Breast epithelium (tissue), 3 donors: ENCODE measurements at regions not wholly inside any gene's neighbourhood (a gene's known extent, or its start where the extent isn't known, plus 50 kb on each side); places are given as distances from the start of the nearest gene placed in this dataset.

Experiments
- POLR2AphosphoS5 ChIP-seq, 3 donors: sonication (generic); formaldehyde crosslinking; IDR thresholded peaks; one replicate each; pipeline ENCODE4 v1.6.1; 2017; ENCODE audit warnings: antibody characterized with exemption in 3 of 3
- TF ChIP-seq, protein P1 (sequence below), 3 donors: fragments of 450-650 bp; IDR thresholded peaks; one replicate each; pipeline ENCODE4 v1.5.1; 2016 to 2017; ENCODE audit warnings: antibody characterized with exemption in 3 of 3, mild to moderate bottlenecking in 3 of 3, moderate library complexity in 3 of 3

DNA sequence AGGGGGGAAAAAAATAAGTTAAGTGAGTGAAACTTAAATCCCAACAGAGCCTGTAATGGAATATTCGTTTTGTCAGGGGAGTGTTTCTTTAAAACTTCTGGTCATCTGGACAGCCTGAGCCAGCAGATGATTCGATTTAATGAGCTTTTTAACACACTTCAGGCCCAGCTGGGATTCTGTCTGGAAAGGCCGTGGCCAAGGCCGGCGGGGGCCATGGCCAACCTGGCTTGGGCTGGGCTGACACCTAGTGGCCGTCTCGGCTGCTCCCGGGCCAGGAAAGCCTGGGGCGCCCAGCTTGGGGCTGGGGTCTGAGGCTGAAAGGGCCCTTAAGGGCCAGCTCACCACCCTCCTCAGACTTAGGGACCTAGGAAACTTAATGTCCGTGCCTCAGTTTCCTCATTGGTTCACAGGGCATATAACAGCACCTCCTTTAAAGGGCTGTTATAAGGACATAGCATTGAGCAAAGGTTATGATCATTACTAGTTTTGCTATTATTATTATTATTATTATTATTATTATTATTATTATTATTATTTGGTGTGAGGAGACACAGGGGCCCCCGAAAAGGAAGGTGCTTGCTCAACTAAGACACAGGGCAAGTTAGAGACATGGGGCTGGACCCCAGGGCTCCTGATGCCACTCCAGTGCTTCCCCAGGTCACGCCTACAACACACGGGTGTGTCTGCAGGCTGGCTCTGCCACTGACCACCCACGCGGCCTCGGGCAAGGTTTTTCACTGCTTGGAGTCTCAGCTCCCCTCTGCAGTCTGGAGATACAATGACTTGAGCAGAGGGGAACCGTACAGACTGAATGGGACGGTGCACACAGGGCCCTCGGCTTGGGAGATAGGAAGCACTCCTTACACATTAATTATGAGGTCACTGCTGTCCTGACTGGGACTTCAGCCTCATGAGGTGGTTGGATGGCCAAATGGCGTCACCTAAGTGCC, 84.0 kb downstream of the SYNE3 start:
- TF ChIP-seq, protein P1, sequence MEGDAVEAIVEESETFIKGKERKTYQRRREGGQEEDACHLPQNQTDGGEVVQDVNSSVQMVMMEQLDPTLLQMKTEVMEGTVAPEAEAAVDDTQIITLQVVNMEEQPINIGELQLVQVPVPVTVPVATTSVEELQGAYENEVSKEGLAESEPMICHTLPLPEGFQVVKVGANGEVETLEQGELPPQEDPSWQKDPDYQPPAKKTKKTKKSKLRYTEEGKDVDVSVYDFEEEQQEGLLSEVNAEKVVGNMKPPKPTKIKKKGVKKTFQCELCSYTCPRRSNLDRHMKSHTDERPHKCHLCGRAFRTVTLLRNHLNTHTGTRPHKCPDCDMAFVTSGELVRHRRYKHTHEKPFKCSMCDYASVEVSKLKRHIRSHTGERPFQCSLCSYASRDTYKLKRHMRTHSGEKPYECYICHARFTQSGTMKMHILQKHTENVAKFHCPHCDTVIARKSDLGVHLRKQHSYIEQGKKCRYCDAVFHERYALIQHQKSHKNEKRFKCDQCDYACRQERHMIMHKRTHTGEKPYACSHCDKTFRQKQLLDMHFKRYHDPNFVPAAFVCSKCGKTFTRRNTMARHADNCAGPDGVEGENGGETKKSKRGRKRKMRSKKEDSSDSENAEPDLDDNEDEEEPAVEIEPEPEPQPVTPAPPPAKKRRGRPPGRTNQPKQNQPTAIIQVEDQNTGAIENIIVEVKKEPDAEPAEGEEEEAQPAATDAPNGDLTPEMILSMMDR (IDR thresholded peaks at IDR 0.05), result peak; percentile 46 to 83 (median 80)
- peak in 1 of 3 donors; percentile 29 for TF ChIP-seq POLR2AphosphoS5 (IDR thresholded peaks at IDR 0.05)
